GM23248 (cell line): ENCODE measurements at regions not wholly inside any gene's neighbourhood (a gene's known extent, or its start where the extent isn't known, plus 50 kb on each side); places are given as distances from the start of the nearest gene placed in this dataset.
A peak's percentile ranks its signal among the peaks of the same experiment; 100 is the strongest.

ENCODE experiments used
- DNase-seq: peaks from one replicate; pipeline ENCODE4 v3.0.0-alpha.2; 2015
- H2AFZ ChIP-seq: fragments of 200-600 bp; sonication (generic); 2 replicates; pipeline ENCODE4 v1.6.1; 2016; ENCODE audit warnings: antibody characterized with exemption
- H3F3A ChIP-seq: fragments of 200-600 bp; sonication (generic); 2 replicates; pipeline ENCODE4 v1.6.1; 2016; ENCODE audit warnings: mild to moderate bottlenecking, antibody characterized with exemption, mixed run types; ENCODE audit not compliant: insufficient read depth
- H3K27ac ChIP-seq: fragments of 200-600 bp; sonication (generic); 2 replicates; pipeline ENCODE4 v1.5.1; 2016; ENCODE audit warnings: mild to moderate bottlenecking
- H3K27me3 ChIP-seq: fragments of 200-600 bp; sonication (generic); replicated peaks from 2 replicates; pipeline ENCODE4 v1.6.1; 2016; ENCODE audit warnings: mild to moderate bottlenecking; ENCODE audit not compliant: insufficient read depth
- H3K36me3 ChIP-seq: fragments of 200-600 bp; sonication (generic); 2 replicates; pipeline ENCODE4 v1.6.1; 2016; ENCODE audit warnings: low read depth, mild to moderate bottlenecking
- H3K4me1 ChIP-seq: fragments of 200-600 bp; sonication (generic); 2 replicates; pipeline ENCODE4 v1.6.1; 2016; ENCODE audit warnings: mild to moderate bottlenecking; ENCODE audit not compliant: insufficient read depth
- H3K4me2 ChIP-seq: fragments of 200-600 bp; sonication (generic); one replicate; pipeline ENCODE4 v1.6.1; 2016; ENCODE audit warnings: mild to moderate bottlenecking; ENCODE audit not compliant: unreplicated experiment
- H3K4me3 ChIP-seq: fragments of 200-600 bp; sonication (generic); 2 replicates; pipeline ENCODE4 v1.5.1; 2016; ENCODE audit warnings: mild to moderate bottlenecking
- H3K79me2 ChIP-seq: fragments of 200-600 bp; sonication (generic); 2 replicates; pipeline ENCODE4 v1.6.1; 2016; ENCODE audit warnings: mild to moderate bottlenecking; ENCODE audit not compliant: insufficient read depth
- H3K9ac ChIP-seq: fragments of 200-600 bp; sonication (generic); 2 replicates; pipeline ENCODE4 v1.6.1; 2016; ENCODE audit warnings: mild to moderate bottlenecking
- H3K9me2 ChIP-seq: fragments of 200-600 bp; sonication (generic); 2 replicates; pipeline ENCODE4 v1.6.1; 2016; ENCODE audit warnings: mixed run types, mild to moderate bottlenecking, moderate library complexity; ENCODE audit not compliant: insufficient read depth
- H3K9me3 ChIP-seq: fragments of 200-600 bp; sonication (generic); one replicate; pipeline ENCODE4 v1.6.1; 2017; ENCODE audit warnings: low read depth
- H4K20me1 ChIP-seq: fragments of 200-600 bp; sonication (generic); 2 replicates; pipeline ENCODE4 v1.6.0; 2016; ENCODE audit not compliant: insufficient read depth
- EZH2 ChIP-seq: fragments of 200-600 bp; sonication (generic); IDR thresholded peaks from 2 replicates; pipeline ENCODE4 v1.6.1; 2018; ENCODE audit warnings: antibody characterized with exemption, mild to moderate bottlenecking; ENCODE audit not compliant: insufficient read depth, poor library complexity, severe bottlenecking
- EZH2phosphoT487 ChIP-seq: fragments of 200-600 bp; sonication (generic); IDR thresholded peaks from 2 replicates; pipeline ENCODE4 v1.6.1; 2018; ENCODE audit warnings: antibody characterized with exemption, moderate library complexity, mild to moderate bottlenecking, low read depth; ENCODE audit not compliant: insufficient read depth
- WGBS, 2 experiments: methylation state at CpG; one replicate each; pipeline ENCODE4 v1.1.6; 2015 to 2017; ENCODE audit warnings: low lambda C conversion rate in 2 of 2, low coverage in 1 of 2; ENCODE audit errors: missing lambda C conversion rate in 2 of 2; 5-methylcytosine and 5-hydroxymethylcytosine counted together
- in situ Hi-C: fragments of 300-500 bp; cut with MboI; formaldehyde crosslinking; loops from 2 replicates; pipeline ENCODE4 v1.15.0; 2020

DNA sequence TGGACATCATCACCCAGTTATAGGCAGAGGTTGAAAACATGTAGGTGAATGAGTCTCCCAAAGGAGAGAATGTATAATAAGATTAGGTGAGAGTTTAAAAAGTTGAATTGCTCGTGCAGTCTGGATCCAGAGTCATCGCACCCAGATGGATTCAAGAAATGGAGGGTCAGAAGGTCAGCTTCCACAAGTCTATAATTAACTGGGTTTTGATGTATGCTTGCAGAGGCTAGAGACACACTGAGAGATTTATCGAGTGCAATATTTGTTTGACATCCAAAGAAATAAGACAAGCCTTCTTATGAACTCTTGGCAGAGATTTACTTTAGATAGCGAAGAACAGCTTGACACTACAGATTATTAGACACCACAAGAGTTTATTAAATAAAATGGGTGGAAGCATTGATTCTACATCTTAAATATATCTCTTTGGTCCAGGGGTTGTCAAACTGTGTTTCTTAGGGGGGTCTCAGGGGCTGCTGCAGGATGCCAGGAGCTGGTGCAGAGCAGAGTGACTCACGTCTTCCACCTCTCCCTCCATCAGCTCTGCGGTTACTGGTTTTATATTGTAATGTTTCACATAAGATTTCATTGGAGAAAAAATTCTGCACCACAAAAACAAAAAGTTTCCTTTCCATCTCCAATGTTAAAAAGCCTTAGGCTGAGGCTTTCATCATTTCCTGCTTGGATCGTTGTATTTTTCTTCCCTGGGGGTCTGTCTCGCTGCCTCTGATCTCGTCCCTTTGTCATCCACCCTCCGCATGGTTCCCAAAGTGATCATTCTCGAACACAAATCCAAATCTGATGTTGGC lies 176.2 kb upstream of the AHI1 start:
- Histone ChIP-seq H3K27me3 (no peaks in the 10 kb centered on the region), H3K4me3 (no peak overlapping the region), H3K9me2 (no peaks in the 10 kb centered on the region), H3K27ac (no peak overlapping the region), H3K4me1 (no peaks in the 10 kb centered on the region), H3K4me2 (no peak overlapping the region), H3F3A (no peaks in the 10 kb centered on the region), H2AFZ (0 out of 2 replicates have a peak overlapping the region, but pooled peaks have one; percentile 16), H3K79me2 (no peaks in the 10 kb centered on the region), H3K36me3 (no peaks in the 10 kb centered on the region), H3K9ac (no peak overlapping the region), H4K20me1 (no peaks in the 10 kb centered on the region), H3K9me3 (no peaks in the 10 kb centered on the region)
- DNase-seq, result no peak
- WGBS, 2 experiments, result 75 to 79% methylated on average over 11 of the region's 11 CpGs
- in situ Hi-C loops, result no loop called here
- no peak for TF ChIP-seq EZH2phosphoT487
- no peak for TF ChIP-seq EZH2

DNA sequence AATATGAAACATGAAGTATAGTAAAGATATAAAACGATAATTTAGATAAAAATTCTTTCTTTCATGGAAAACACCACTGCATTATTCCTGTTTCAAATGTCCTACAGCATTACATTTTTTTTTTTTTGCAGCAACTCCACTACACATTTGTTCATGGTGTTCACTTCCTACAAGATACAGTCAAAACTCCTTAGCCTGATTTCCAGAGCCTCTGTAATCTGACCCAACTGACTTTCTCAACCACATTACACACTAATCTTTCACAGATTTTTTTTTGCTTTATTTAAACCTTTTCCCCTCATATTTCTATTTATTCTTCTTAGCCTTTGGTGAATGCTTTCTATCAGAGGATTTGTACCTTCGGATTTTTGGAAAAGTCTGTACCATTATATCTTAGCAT lies 176.5 kb upstream of the PDE7B start:
- H3K9ac ChIP-seq, result no peak overlapping the region

DNA sequence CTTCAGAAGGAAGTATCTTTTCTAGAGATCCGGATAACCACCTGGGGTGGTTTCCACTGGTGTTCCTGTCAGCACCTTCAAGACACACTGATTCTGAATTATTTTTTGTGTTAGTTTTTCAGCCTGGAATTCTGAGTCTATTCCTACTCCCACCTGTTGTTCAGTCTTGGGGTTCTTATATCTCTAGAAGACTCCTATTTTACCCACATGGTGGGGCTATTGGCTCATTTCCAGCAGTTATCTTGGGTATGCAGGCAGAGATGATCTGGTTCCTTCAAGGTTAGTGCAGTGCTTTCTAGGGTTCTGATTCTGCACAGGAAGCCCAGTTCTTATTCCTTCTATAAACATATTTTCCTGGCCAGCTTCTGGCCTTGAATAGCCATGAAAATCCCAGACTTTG lies 175.6 kb upstream of the PDE7B start:
- no peak for TF ChIP-seq EZH2phosphoT487
- no peak for TF ChIP-seq EZH2
- peak; percentile 15 for DNase-seq
- Histone ChIP-seq H3K4me2 (no peak overlapping the region), H3K9me3 (no peaks in the 10 kb centered on the region), H3F3A (no peaks in the 10 kb centered on the region), H3K4me3 (no peak overlapping the region), H4K20me1 (no peaks in the 10 kb centered on the region), H3K4me1 (no peaks in the 10 kb centered on the region), H3K36me3 (no peaks in the 10 kb centered on the region), H2AFZ (no peak overlapping the region), H3K9me2 (no peaks in the 10 kb centered on the region), H3K9ac (no peak overlapping the region), H3K27me3 (no peaks in the 10 kb centered on the region), H3K79me2 (no peaks in the 10 kb centered on the region), H3K27ac (no peak overlapping the region)
- WGBS, 2 experiments, result 47 to 62% methylated on average over 1 of the region's 1 CpG
- in situ Hi-C loops, result no loop called here

More for the DNA sequence above, 176.5 kb upstream of the PDE7B start:
- Histone ChIP-seq H3K36me3 (no peaks in the 10 kb centered on the region), H3F3A (no peaks in the 10 kb centered on the region), H3K9me3 (no peaks in the 10 kb centered on the region), H3K27ac (no peak overlapping the region), H3K79me2 (no peaks in the 10 kb centered on the region), H3K4me3 (no peak overlapping the region), H3K27me3 (no peaks in the 10 kb centered on the region), H3K9me2 (no peaks in the 10 kb centered on the region), H2AFZ (no peak overlapping the region), H3K4me2 (no peak overlapping the region), H4K20me1 (no peaks in the 10 kb centered on the region), H3K4me1 (no peaks in the 10 kb centered on the region)
- DNase-seq, result no peak
- WGBS, 2 experiments, result 25 to 33% methylated on average over 2 of the region's 2 CpGs
- in situ Hi-C loops, result no loop called here
- TF ChIP-seq EZH2phosphoT487, result no peak
- TF ChIP-seq EZH2, result no peak

DNA sequence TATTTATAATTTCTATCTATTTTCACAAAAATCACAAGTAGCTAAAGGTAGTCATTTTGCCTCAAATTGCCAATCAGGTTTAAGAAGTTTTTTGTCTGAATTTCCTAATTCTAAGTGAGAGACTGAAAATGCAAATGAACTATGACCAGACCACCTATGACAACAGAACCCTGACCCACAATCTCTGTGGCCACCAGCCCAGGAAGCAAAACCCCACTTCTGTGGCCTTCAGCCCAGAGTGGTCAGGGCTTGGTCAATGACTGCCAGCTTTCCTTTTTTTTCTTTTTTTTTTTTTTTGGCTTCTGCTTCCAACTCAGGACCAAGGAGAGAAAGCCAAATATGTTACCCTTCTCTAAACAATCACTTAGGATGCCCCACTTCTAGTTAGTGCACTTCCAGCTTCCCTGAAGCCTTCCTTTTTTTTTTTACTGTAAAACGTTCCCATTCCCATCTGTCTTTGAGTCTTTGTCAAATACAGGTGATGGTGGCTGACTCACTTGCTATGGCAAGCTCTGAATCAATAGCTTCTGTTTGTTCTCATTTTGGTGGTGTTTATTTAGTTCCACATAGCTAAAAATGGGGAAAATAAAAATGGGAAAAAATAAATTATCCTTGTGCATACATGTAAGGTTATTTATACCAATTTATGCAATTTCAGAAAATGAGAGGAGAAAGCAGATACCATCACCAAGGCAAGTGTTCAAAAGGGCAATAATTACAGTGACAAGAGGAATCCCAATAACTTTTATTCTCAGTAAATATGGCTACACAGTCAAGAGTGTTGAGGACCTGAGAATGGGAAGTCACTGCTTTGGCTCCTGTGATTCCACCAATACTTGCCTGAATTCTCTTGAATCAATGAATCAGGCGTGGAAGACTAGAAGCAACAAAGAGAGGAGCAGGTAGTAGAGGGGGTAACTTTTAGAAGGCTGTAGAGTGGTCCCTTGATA lies 170.3 kb upstream of the PDE7B start:
- Histone ChIP-seq H3F3A (no peaks in the 10 kb centered on the region), H3K4me2 (no peak overlapping the region), H3K9ac (no peak overlapping the region), H4K20me1 (no peaks in the 10 kb centered on the region), H3K4me1 (no peaks in the 10 kb centered on the region), H3K9me2 (no peaks in the 10 kb centered on the region), H3K4me3 (no peak overlapping the region), H3K79me2 (no peaks in the 10 kb centered on the region), H3K27me3 (no peaks in the 10 kb centered on the region), H3K36me3 (no peaks in the 10 kb centered on the region), H3K9me3 (no peaks in the 10 kb centered on the region), H2AFZ (no peak overlapping the region), H3K27ac (no peak overlapping the region)
- DNase-seq, result no peak
- in situ Hi-C loops, result no loop called here
- 70 to 73% methylated on average over 2 of the region's 2 CpGs for WGBS, 2 experiments
- no peak for TF ChIP-seq EZH2
- no peak for TF ChIP-seq EZH2phosphoT487
